AG08396 (cell line): ENCODE measurements at regions not wholly inside any gene's neighbourhood (a gene's known extent, or its start where the extent isn't known, plus 50 kb on each side); places are given as distances from the start of the nearest gene placed in this dataset.

Experiments
- DNase-seq: peaks from one replicate; pipeline ENCODE4 v3.0.0; 2012; ENCODE audit warnings: low spot score, mixed read lengths

- DNase-seq: no peak
Measured at GRCh38 chr11:134529212-134530096, 117.4 kb upstream of the B3GAT1 start.

GRCh38 chr11:134528453-134528852 is 116.4 kb upstream of the B3GAT1 start:
- DNase-seq: no peak

GRCh38 chr11:134527382-134528243 is 115.6 kb upstream of the B3GAT1 start:
- DNase-seq: no peak

GRCh38 chr11:134524896-134525845 is 113.1 kb upstream of the B3GAT1 start:
- DNase-seq: no peak

- DNase-seq: no peak
Measured at GRCh38 chr11:134524201-134524600, 112.2 kb upstream of the B3GAT1 start.

- DNase-seq: no peak
Measured at GRCh38 chr11:134522782-134523570, 110.9 kb upstream of the B3GAT1 start.

- DNase-seq: no peak
Measured at GRCh38 chr11:134521452-134522289, 109.6 kb upstream of the B3GAT1 start.

- DNase-seq: no peak
Measured at GRCh38 chr11:134521001-134521400, 109.0 kb upstream of the B3GAT1 start.

- no peak for DNase-seq
Measured at GRCh38 chr11:134519788-134520187, 107.7 kb upstream of the B3GAT1 start.

GRCh38 chr11:134519390-134519750 is 107.3 kb upstream of the B3GAT1 start:
- DNase-seq: no peak

GRCh38 chr11:134518616-134519389 is 106.8 kb upstream of the B3GAT1 start:
- no peak for DNase-seq

GRCh38 chr11:134517621-134518293 is 105.7 kb upstream of the B3GAT1 start:
- DNase-seq: no peak

GRCh38 chr11:134517115-134517514 is 105.1 kb upstream of the B3GAT1 start:
- no peak for DNase-seq

GRCh38 chr11:134516529-134516928 is 104.5 kb upstream of the B3GAT1 start:
- DNase-seq: no peak

GRCh38 chr11:134515081-134515960 is 103.3 kb upstream of the B3GAT1 start:
- DNase-seq: no peak

GRCh38 chr11:134514354-134514951 is 102.4 kb upstream of the B3GAT1 start:
- DNase-seq: no peak

GRCh38 chr11:134513585-134514120 is 101.6 kb upstream of the B3GAT1 start:
- no peak for DNase-seq
